SK-N-SH treated with all-trans-retinoic acid at 6 μM for 48 hours (cell line): ENCODE measurements at regions not wholly inside any gene's neighbourhood (a gene's known extent, or its start where the extent isn't known, plus 50 kb on each side); places are given as distances from the start of the nearest gene placed in this dataset.

Experiments used
- ATAC-seq: fragments of 200-7000 bp; cut with Tn5 transposase; 3 replicates; pipeline ENCODE4 v1.9.1; 2020; ENCODE audit warnings: mild to moderate bottlenecking, moderate library complexity
- ARNTL ChIP-seq: fragments of 450-650 bp; formaldehyde crosslinking; IDR thresholded peaks from 2 replicates; pipeline ENCODE4 v1.5.0; 2020; ENCODE audit warnings: low read depth, mild to moderate bottlenecking, moderate library complexity, borderline replicate concordance
- BACH2 ChIP-seq: fragments of 250-450 bp; sonication (Bioruptor Pico); IDR thresholded peaks from 2 replicates; pipeline ENCODE4 v1.9.0; 2021; ENCODE audit warnings: mild to moderate bottlenecking, borderline replicate concordance
- CSDC2 ChIP-seq: fragments of 250-450 bp; sonication (Bioruptor Pico); IDR thresholded peaks from 2 replicates; pipeline ENCODE4 v1.5.0; 2020; ENCODE audit warnings: mild to moderate bottlenecking, moderate library complexity
- CSRNP3 ChIP-seq: fragments of 250-450 bp; sonication (Bioruptor Pico); IDR thresholded peaks from 2 replicates; pipeline ENCODE4 v1.5.1; 2021; ENCODE audit warnings: mild to moderate bottlenecking, moderate library complexity
- ESRRG ChIP-seq: fragments of 250-450 bp; sonication (Bioruptor Pico); IDR thresholded peaks from 2 replicates; pipeline ENCODE4 v1.6.1; 2021; ENCODE audit warnings: mild to moderate bottlenecking
- ISL1 ChIP-seq: fragments of 250-450 bp; sonication (Bioruptor Pico); IDR thresholded peaks from 2 replicates; pipeline ENCODE4 v2.1.2; 2022; ENCODE audit warnings: mild to moderate bottlenecking, moderate library complexity
- OSR1 ChIP-seq: fragments of 250-450 bp; sonication (Bioruptor Pico); IDR thresholded peaks from 2 replicates; pipeline ENCODE4 v1.8.0; 2022; ENCODE audit warnings: moderate library complexity, mild to moderate bottlenecking, inconsistent platforms
- PATZ1 ChIP-seq: fragments of 250-450 bp; sonication (Bioruptor Pico); IDR thresholded peaks from 2 replicates; pipeline ENCODE4 v1.8.0; 2020; ENCODE audit warnings: mild to moderate bottlenecking, moderate library complexity, borderline replicate concordance
- PPARA ChIP-seq: fragments of 250-450 bp; sonication (Bioruptor Pico); IDR thresholded peaks from 2 replicates; pipeline ENCODE4 v1.5.0; 2020; ENCODE audit warnings: mild to moderate bottlenecking, borderline replicate concordance
- SNAI2 ChIP-seq: fragments of 250-450 bp; sonication (Bioruptor Pico); IDR thresholded peaks from 2 replicates; pipeline ENCODE4 v1.5.0; 2020; ENCODE audit warnings: mild to moderate bottlenecking, moderate library complexity
- TCF4 ChIP-seq: fragments of 250-450 bp; sonication (Bioruptor Pico); IDR thresholded peaks from 2 replicates; pipeline ENCODE4 v1.8.0; 2021; ENCODE audit warnings: mild to moderate bottlenecking, moderate library complexity, borderline replicate concordance
- ZC3H10 ChIP-seq: fragments of 250-450 bp; sonication (Bioruptor Pico); IDR thresholded peaks from 2 replicates; pipeline ENCODE4 v1.5.1; 2021; ENCODE audit warnings: mild to moderate bottlenecking, moderate library complexity
- ZFP3 ChIP-seq: fragments of 250-450 bp; sonication (Bioruptor Pico); IDR thresholded peaks from 2 replicates; pipeline ENCODE4 v1.5.0; 2020; ENCODE audit warnings: mild to moderate bottlenecking, moderate library complexity
- ZNF565 ChIP-seq: fragments of 450-650 bp; formaldehyde crosslinking; conservative IDR thresholded peaks from 2 replicates; pipeline ENCODE4 v1.5.0; 2020; ENCODE audit warnings: low read depth, mild to moderate bottlenecking, moderate library complexity
- ZNF70 ChIP-seq: fragments of 450-650 bp; formaldehyde crosslinking; IDR thresholded peaks from 2 replicates; pipeline ENCODE4 v1.5.0; 2020; ENCODE audit warnings: mild to moderate bottlenecking, moderate library complexity
- ZNF8 ChIP-seq: fragments of 450-650 bp; formaldehyde crosslinking; IDR thresholded peaks from 2 replicates; pipeline ENCODE4 v1.5.0; 2020; ENCODE audit warnings: mild to moderate bottlenecking, moderate library complexity
- TF ChIP-seq, protein P1 (sequence below): fragments of 250-450 bp; sonication (Bioruptor Pico); IDR thresholded peaks from 2 replicates; pipeline ENCODE4 v1.5.0; 2020; ENCODE audit warnings: mild to moderate bottlenecking, moderate library complexity
- TF ChIP-seq, protein P2 (sequence below): fragments of 250-450 bp; sonication (Bioruptor Pico); IDR thresholded peaks from 2 replicates; pipeline ENCODE4 v1.8.0; 2021; ENCODE audit warnings: low read depth, mild to moderate bottlenecking, moderate library complexity, borderline replicate concordance
- TF ChIP-seq, protein P3 (sequence below): fragments of 250-450 bp; sonication (Bioruptor Pico); IDR thresholded peaks from 2 replicates; pipeline ENCODE4 v1.5.1; 2020; ENCODE audit warnings: low read depth, mild to moderate bottlenecking, moderate library complexity

DNA sequence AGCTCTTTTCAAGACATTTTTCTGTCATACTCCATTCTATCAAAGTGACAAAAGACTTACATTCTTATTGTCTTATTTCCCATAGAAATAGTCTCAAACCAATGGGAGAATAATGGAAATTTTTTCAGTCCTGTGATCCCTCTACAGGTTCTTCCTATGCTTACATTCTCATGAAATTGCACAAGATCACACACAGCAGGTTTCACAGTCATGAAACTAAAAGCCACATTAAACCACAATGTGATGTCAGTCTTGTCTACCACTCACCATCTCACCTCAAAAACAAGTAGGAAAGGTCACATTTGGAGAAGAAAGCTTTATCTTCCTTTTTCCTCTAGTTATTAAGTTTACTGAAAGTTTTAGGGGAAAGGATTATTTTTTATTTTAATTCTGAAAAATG lies 161.0 kb upstream of the RORA start (continued):
- TF ChIP-seq CSDC2 (CRISPR knock-in tag) (no peak), ZC3H10 (CRISPR knock-in tag) (no peak), ESRRG (CRISPR knock-in tag) (no peak)

- TF ChIP-seq ARNTL (no peak), TCF4 (CRISPR knock-in tag) (no peak), CSRNP3 (CRISPR knock-in tag) (no peak), ZC3H10 (CRISPR knock-in tag) (no peak), OSR1 (no peak), PATZ1 (no peak), SNAI2 (CRISPR knock-in tag) (no peak), BACH2 (CRISPR knock-in tag) (no peak), ZFP3 (no peak), CSDC2 (CRISPR knock-in tag) (no peak), ZNF565 (CRISPR knock-in tag) (no peak), PPARA (CRISPR knock-in tag) (no peak), ESRRG (CRISPR knock-in tag) (no peak), ISL1 (no peak)
- TF ChIP-seq, protein P1, sequence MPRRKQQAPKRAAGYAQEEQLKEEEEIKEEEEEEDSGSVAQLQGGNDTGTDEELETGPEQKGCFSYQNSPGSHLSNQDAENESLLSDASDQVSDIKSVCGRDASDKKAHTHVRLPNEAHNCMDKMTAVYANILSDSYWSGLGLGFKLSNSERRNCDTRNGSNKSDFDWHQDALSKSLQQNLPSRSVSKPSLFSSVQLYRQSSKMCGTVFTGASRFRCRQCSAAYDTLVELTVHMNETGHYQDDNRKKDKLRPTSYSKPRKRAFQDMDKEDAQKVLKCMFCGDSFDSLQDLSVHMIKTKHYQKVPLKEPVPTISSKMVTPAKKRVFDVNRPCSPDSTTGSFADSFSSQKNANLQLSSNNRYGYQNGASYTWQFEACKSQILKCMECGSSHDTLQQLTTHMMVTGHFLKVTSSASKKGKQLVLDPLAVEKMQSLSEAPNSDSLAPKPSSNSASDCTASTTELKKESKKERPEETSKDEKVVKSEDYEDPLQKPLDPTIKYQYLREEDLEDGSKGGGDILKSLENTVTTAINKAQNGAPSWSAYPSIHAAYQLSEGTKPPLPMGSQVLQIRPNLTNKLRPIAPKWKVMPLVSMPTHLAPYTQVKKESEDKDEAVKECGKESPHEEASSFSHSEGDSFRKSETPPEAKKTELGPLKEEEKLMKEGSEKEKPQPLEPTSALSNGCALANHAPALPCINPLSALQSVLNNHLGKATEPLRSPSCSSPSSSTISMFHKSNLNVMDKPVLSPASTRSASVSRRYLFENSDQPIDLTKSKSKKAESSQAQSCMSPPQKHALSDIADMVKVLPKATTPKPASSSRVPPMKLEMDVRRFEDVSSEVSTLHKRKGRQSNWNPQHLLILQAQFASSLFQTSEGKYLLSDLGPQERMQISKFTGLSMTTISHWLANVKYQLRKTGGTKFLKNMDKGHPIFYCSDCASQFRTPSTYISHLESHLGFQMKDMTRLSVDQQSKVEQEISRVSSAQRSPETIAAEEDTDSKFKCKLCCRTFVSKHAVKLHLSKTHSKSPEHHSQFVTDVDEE: no peak
- TF ChIP-seq, protein P2, sequence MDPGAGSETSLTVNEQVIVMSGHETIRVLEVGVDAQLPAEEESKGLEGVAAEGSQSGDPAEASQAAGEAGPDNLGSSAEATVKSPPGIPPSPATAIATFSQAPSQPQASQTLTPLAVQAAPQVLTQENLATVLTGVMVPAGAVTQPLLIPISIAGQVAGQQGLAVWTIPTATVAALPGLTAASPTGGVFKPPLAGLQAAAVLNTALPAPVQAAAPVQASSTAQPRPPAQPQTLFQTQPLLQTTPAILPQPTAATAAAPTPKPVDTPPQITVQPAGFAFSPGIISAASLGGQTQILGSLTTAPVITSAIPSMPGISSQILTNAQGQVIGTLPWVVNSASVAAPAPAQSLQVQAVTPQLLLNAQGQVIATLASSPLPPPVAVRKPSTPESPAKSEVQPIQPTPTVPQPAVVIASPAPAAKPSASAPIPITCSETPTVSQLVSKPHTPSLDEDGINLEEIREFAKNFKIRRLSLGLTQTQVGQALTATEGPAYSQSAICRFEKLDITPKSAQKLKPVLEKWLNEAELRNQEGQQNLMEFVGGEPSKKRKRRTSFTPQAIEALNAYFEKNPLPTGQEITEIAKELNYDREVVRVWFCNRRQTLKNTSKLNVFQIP (CRISPR knock-in tag): no peak
- TF ChIP-seq, protein P3, sequence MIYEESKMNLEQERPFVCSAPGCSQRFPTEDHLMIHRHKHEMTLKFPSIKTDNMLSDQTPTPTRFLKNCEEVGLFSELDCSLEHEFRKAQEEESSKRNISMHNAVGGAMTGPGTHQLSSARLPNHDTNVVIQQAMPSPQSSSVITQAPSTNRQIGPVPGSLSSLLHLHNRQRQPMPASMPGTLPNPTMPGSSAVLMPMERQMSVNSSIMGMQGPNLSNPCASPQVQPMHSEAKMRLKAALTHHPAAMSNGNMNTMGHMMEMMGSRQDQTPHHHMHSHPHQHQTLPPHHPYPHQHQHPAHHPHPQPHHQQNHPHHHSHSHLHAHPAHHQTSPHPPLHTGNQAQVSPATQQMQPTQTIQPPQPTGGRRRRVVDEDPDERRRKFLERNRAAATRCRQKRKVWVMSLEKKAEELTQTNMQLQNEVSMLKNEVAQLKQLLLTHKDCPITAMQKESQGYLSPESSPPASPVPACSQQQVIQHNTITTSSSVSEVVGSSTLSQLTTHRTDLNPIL (CRISPR knock-in tag): no peak
These were observed 160.4 kb upstream of the RORA start for GRCh38 chr15:61389334-61390028.

DNA sequence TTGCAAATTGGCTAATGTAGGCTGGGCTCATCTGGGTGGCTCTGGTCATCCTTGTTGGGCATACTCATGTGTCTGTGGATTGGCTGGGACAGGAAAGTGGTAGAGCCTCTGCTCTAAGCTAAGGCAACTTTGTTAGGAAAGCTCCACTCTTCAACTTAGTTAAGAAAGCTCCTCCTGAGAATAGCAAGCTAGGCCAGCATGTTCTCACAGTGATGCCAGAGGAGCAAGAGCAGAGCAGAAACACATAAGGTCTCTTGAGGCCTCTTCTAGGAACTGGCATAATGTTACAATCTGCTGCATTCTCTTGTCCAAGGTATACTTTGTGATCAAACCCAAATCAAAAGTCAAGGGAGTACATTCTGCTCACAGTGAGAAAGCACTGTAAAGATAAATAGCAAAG lies 158.6 kb upstream of the RORA start:
- ATAC-seq: no peak
- no peak for TF ChIP-seq PATZ1
- no peak for TF ChIP-seq SNAI2 (CRISPR knock-in tag)
- TF ChIP-seq ISL1: no peak
- no peak for TF ChIP-seq ESRRG (CRISPR knock-in tag)
- no peak for TF ChIP-seq TCF4 (CRISPR knock-in tag)
- TF ChIP-seq, protein P1: no peak
- TF ChIP-seq PPARA (CRISPR knock-in tag): no peak
- TF ChIP-seq, protein P3 (CRISPR knock-in tag): no peak
- no peak for TF ChIP-seq ZC3H10 (CRISPR knock-in tag)
- no peak for TF ChIP-seq ZFP3
- no peak for TF ChIP-seq ZNF8 (CRISPR knock-in tag)
- TF ChIP-seq ARNTL: no peak
- no peak for TF ChIP-seq OSR1
- no peak for TF ChIP-seq ZNF70 (CRISPR knock-in tag)

More at GRCh38 chr15:61389334-61390028, 160.4 kb upstream of the RORA start:
- ATAC-seq: no peak
